ENCODE measurements at regions not wholly inside any gene's neighbourhood (a gene's known extent, or its start where the extent isn't known, plus 50 kb on each side); places are given as distances from the start of the nearest gene placed in this dataset.

GRCh38 chr10:78505657-78506056, 472.0 kb downstream of the RPS24 start:
- DNase-seq (ENCODE audit: low read depth in 1 of 2, low spot score in 1 of 2) = no peak

GRCh38 chr10:78506614-78507013, 473.0 kb downstream of the RPS24 start:
- DNase-seq (ENCODE audit: low read depth in 1 of 2, low spot score in 1 of 2) = no peak

- DNase-seq (ENCODE audit: low read depth in 1 of 2, low spot score in 1 of 2) = no peak
Measured at GRCh38 chr10:78507510-78508160, 474.0 kb downstream of the RPS24 start.

GRCh38 chr10:78508955-78509748, 475.5 kb downstream of the RPS24 start:
- no peak for DNase-seq (ENCODE audit: low read depth in 1 of 2, low spot score in 1 of 2)

GRCh38 chr10:78510566-78511323, 477.1 kb downstream of the RPS24 start:
- no peak for DNase-seq (ENCODE audit: low read depth in 1 of 2, low spot score in 1 of 2)

GRCh38 chr10:78511324-78512204, 477.9 kb downstream of the RPS24 start:
- DNase-seq (ENCODE audit: low read depth in 1 of 2, low spot score in 1 of 2) = no peak

- no peak for DNase-seq (ENCODE audit: low read depth in 1 of 2, low spot score in 1 of 2)
Measured at GRCh38 chr10:78512205-78512550, 478.5 kb downstream of the RPS24 start.

- no peak for DNase-seq (ENCODE audit: low read depth in 1 of 2, low spot score in 1 of 2)
Measured at GRCh38 chr10:78513330-78513729, 479.7 kb downstream of the RPS24 start.

- DNase-seq (ENCODE audit: low read depth in 1 of 2, low spot score in 1 of 2) = no peak
Measured at GRCh38 chr10:78513986-78514385, 480.3 kb downstream of the RPS24 start.

- DNase-seq (ENCODE audit: low read depth in 1 of 2, low spot score in 1 of 2) = no peak
Measured at GRCh38 chr10:78514459-78514858, 480.8 kb downstream of the RPS24 start.

GRCh38 chr10:78515038-78515872, 481.6 kb downstream of the RPS24 start:
- DNase-seq (ENCODE audit: low read depth in 1 of 2, low spot score in 1 of 2) = no peak

GRCh38 chr10:78515873-78516153, 482.1 kb downstream of the RPS24 start:
- no peak for DNase-seq (ENCODE audit: low read depth in 1 of 2, low spot score in 1 of 2)

GRCh38 chr10:78516236-78516635, 482.6 kb downstream of the RPS24 start:
- DNase-seq (ENCODE audit: low read depth in 1 of 2, low spot score in 1 of 2) = no peak

GRCh38 chr10:78516756-78517155, 483.1 kb downstream of the RPS24 start:
- no peak for DNase-seq (ENCODE audit: low read depth in 1 of 2, low spot score in 1 of 2)

- no peak for DNase-seq (ENCODE audit: low read depth in 1 of 2, low spot score in 1 of 2)
Measured at GRCh38 chr10:78518224-78518623, 484.6 kb downstream of the RPS24 start.

- no peak for DNase-seq (ENCODE audit: low read depth in 1 of 2, low spot score in 1 of 2)
Measured at GRCh38 chr10:78520737-78521430, 487.2 kb downstream of the RPS24 start.

GRCh38 chr10:78523453-78523852, 489.8 kb downstream of the RPS24 start:
- no peak for DNase-seq (ENCODE audit: low read depth in 1 of 2, low spot score in 1 of 2)

- DNase-seq (ENCODE audit: low read depth in 1 of 2, low spot score in 1 of 2) = no peak
Measured at GRCh38 chr10:78524342-78524741, 490.7 kb downstream of the RPS24 start.

- DNase-seq (ENCODE audit: low read depth in 1 of 2, low spot score in 1 of 2) = no peak
Measured at GRCh38 chr10:78524941-78525340, 491.3 kb downstream of the RPS24 start.

GRCh38 chr10:78526347-78526746, 492.7 kb downstream of the RPS24 start:
- DNase-seq (ENCODE audit: low read depth in 1 of 2, low spot score in 1 of 2) = no peak

All from activated T-helper 1 cell treated with anti-CD3 and anti-CD28 coated beads, Interleukin-2, amount 50 U/mL, for 16 hours (primary cell).